ENCODE measurements at regions not wholly inside any gene's neighbourhood (a gene's known extent, or its start where the extent isn't known, plus 50 kb on each side); places are given as distances from the start of the nearest gene placed in this dataset.

- TF ChIP-seq POLR2A (IDR thresholded peaks at IDR 0.05; ENCODE audit: extremely low read depth, insufficient read length): no peak
- no peak for TF ChIP-seq MYC (IDR thresholded peaks at IDR 0.05; ENCODE audit: low read depth, low read length)
- TF ChIP-seq MAX (IDR thresholded peaks at IDR 0.05; ENCODE audit: low read depth, low read length): no peak
- TF ChIP-seq, protein P1, sequence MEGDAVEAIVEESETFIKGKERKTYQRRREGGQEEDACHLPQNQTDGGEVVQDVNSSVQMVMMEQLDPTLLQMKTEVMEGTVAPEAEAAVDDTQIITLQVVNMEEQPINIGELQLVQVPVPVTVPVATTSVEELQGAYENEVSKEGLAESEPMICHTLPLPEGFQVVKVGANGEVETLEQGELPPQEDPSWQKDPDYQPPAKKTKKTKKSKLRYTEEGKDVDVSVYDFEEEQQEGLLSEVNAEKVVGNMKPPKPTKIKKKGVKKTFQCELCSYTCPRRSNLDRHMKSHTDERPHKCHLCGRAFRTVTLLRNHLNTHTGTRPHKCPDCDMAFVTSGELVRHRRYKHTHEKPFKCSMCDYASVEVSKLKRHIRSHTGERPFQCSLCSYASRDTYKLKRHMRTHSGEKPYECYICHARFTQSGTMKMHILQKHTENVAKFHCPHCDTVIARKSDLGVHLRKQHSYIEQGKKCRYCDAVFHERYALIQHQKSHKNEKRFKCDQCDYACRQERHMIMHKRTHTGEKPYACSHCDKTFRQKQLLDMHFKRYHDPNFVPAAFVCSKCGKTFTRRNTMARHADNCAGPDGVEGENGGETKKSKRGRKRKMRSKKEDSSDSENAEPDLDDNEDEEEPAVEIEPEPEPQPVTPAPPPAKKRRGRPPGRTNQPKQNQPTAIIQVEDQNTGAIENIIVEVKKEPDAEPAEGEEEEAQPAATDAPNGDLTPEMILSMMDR (IDR thresholded peaks at IDR 0.05; ENCODE audit: low read depth, low read length): no peak
- DNase-seq (ENCODE audit: low read depth): no peak
- no peak overlapping the region for H3K4me3 ChIP-seq (ENCODE audit: low read depth, low read length)
Measured at GRCh38 chr16:54231919-54232318, 54.7 kb downstream of the IRX3 start.

GRCh38 chr16:54231336-54231735 is 55.3 kb downstream of the IRX3 start:
- no peak for TF ChIP-seq POLR2A (IDR thresholded peaks at IDR 0.05; ENCODE audit: extremely low read depth, insufficient read length)
- no peak for TF ChIP-seq MAX (IDR thresholded peaks at IDR 0.05; ENCODE audit: low read depth, low read length)
- no peak for TF ChIP-seq MYC (IDR thresholded peaks at IDR 0.05; ENCODE audit: low read depth, low read length)
- TF ChIP-seq, protein P1 (IDR thresholded peaks at IDR 0.05; ENCODE audit: low read depth, low read length): no peak
- no peak overlapping the region for H3K4me3 ChIP-seq (ENCODE audit: low read depth, low read length)
- DNase-seq (ENCODE audit: low read depth): no peak

- no peak for TF ChIP-seq POLR2A (IDR thresholded peaks at IDR 0.05; ENCODE audit: extremely low read depth, insufficient read length)
- TF ChIP-seq, protein P1 (IDR thresholded peaks at IDR 0.05; ENCODE audit: low read depth, low read length): no peak
- no peak for TF ChIP-seq MYC (IDR thresholded peaks at IDR 0.05; ENCODE audit: low read depth, low read length)
- TF ChIP-seq MAX (IDR thresholded peaks at IDR 0.05; ENCODE audit: low read depth, low read length): no peak
- H3K4me3 ChIP-seq (ENCODE audit: low read depth, low read length): no peak overlapping the region
- no peak for DNase-seq (ENCODE audit: low read depth)
Measured at GRCh38 chr16:54228325-54228724, 58.3 kb downstream of the IRX3 start.

DNA sequence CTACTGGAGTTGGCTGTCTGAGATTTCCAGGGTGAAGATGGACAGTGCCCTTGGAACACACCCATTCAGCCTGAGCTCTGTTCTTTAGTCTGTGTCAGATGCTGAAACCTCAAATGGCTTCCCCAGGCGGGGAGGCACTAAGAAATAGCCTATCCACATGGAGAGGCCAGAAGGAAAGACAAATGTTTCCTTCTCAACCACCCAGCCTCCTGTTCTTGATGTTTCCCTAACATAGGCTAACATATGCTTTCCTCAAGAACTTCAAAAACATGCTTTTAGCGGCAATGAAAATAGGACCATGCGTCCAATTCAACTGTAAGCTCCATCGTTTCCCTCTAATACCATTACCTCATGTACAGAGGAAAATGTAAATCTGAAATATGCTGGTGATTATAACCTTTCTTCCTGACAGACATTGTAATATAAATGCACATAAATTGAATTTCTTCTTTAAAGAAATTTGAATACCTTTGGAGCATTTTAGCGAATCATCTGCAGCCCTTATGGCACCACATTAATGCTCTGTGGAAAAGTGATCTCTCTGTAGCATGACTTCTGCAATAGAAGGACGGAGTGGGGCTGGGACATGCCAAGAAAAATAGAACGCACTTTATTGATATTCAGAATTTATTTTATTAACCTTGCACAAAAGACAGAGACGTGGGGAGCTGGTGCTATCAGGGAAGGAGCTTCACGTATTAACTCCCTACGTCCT is 60.1 kb downstream of the IRX3 start:
- H3K4me3 ChIP-seq (ENCODE audit: low read depth, low read length): no peak overlapping the region
- no peak for DNase-seq (ENCODE audit: low read depth)
- TF ChIP-seq MAX (IDR thresholded peaks at IDR 0.05; ENCODE audit: low read depth, low read length) (no peak), MYC (IDR thresholded peaks at IDR 0.05; ENCODE audit: low read depth, low read length) (no peak), POLR2A (IDR thresholded peaks at IDR 0.05; ENCODE audit: extremely low read depth, insufficient read length) (no peak)
- TF ChIP-seq, protein P1 (IDR thresholded peaks at IDR 0.05; ENCODE audit: low read depth, low read length): no peak

DNA sequence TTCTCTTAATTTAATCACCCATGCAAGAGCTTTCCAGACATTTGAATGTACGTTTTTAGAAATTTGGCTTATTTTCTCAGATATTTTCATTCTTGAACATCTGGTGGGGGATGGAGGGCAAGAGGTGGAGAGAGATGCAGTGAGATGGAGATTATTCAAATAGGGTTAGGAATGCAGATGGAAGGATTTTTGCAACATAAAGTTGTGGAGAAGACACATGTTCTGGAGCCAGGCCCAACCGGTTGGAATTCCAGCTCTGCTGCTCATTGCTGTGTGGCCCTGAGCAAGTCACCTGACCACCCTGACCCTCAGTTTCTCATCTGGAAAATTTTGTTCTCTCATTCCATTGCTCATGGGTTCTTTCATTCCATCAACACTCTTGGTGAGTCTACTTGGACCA is 66.9 kb downstream of the IRX3 start:
- no peak for DNase-seq (ENCODE audit: low read depth)
- H3K4me3 ChIP-seq (ENCODE audit: low read depth, low read length): no peak overlapping the region
- TF ChIP-seq MAX (IDR thresholded peaks at IDR 0.05; ENCODE audit: low read depth, low read length) (no peak), POLR2A (IDR thresholded peaks at IDR 0.05; ENCODE audit: extremely low read depth, insufficient read length) (no peak), MYC (IDR thresholded peaks at IDR 0.05; ENCODE audit: low read depth, low read length) (no peak)

GRCh38 chr16:54216688-54217087 is 69.9 kb downstream of the IRX3 start:
- H3K4me3 ChIP-seq (ENCODE audit: low read depth, low read length): no peak overlapping the region
- DNase-seq (ENCODE audit: low read depth): no peak
- TF ChIP-seq, protein P1 (IDR thresholded peaks at IDR 0.05; ENCODE audit: low read depth, low read length): no peak
- no peak for TF ChIP-seq MYC (IDR thresholded peaks at IDR 0.05; ENCODE audit: low read depth, low read length)
- TF ChIP-seq POLR2A (IDR thresholded peaks at IDR 0.05; ENCODE audit: extremely low read depth, insufficient read length): no peak
- no peak for TF ChIP-seq MAX (IDR thresholded peaks at IDR 0.05; ENCODE audit: low read depth, low read length)

All from NB4 (cell line).